Prostate gland (tissue), 2 donors: ENCODE measurements at regions not wholly inside any gene's neighbourhood (a gene's known extent, or its start where the extent isn't known, plus 50 kb on each side); places are given as distances from the start of the nearest gene placed in this dataset.
"Not testable (repeated sequence)": the region's sequence is repeated elsewhere in the genome, so short reads cannot be mapped to it uniquely, and the experiment has no call there.

Experiments
- CTCF ChIP-seq, 4 experiments: fragments of 200-600 bp in 2 of 4; fragments of 450-650 bp in 2 of 4; sonication (generic) in 2 of 4; IDR thresholded peaks; 1 replicate in 3 of 4; 2 replicates in 1 of 4; pipeline ENCODE4 v1.5.1; 2016 to 2019; ENCODE audit warnings: antibody characterized with exemption in 4 of 4, mild to moderate bottlenecking in 2 of 4, moderate library complexity in 2 of 4
- POLR2A ChIP-seq: fragments of 450-650 bp; IDR thresholded peaks from one replicate; pipeline ENCODE4 v1.6.1; 2016; ENCODE audit warnings: antibody characterized with exemption, mild to moderate bottlenecking

DNA sequence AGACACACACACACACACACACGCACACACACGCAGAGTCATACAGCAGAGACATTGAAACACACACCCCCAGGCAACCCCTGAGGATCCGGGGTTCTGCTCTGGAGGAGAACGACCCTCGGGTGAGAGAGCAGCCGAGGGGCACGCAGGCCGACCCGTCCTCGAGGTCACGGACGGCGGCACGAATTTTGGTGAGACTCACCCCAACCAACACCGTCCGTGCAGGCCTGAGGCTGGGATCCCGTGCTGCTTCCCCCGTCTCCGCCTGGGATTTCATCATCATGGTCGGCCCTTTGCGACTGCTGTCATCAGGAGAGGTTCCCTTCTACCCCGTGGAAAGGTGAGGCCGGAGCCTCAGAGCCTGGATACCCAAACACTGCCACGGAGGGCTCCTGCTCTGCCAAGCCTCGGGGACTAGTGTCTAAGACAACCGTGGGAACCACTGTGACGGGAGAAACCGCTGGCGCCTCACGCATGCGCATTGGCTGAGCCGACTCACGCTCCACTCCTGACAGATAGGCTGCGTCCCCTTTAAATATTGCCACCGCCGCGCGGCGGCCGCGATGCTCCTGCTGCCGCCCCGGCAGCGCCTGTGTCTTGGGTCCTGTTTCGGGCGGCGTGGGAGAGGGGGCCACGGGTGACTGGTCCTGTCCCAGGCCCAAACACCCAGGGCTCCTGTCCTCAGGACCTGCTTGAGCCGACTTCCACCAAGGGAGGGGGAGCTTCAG is 699.1 kb upstream of the TPTE start:
- not testable (repeated sequence) for TF ChIP-seq POLR2A; CTCF (IDR thresholded peaks at IDR 0.05)
